A172 (cell line): ENCODE measurements at regions not wholly inside any gene's neighbourhood (a gene's known extent, or its start where the extent isn't known, plus 50 kb on each side); places are given as distances from the start of the nearest gene placed in this dataset.
A peak's percentile ranks its signal among the peaks of the same experiment; 100 is the strongest.

Experiments used
- DNase-seq: peaks from one replicate; pipeline ENCODE4 v3.0.0-alpha.2; 2015; ENCODE audit warnings: low spot score

DNA sequence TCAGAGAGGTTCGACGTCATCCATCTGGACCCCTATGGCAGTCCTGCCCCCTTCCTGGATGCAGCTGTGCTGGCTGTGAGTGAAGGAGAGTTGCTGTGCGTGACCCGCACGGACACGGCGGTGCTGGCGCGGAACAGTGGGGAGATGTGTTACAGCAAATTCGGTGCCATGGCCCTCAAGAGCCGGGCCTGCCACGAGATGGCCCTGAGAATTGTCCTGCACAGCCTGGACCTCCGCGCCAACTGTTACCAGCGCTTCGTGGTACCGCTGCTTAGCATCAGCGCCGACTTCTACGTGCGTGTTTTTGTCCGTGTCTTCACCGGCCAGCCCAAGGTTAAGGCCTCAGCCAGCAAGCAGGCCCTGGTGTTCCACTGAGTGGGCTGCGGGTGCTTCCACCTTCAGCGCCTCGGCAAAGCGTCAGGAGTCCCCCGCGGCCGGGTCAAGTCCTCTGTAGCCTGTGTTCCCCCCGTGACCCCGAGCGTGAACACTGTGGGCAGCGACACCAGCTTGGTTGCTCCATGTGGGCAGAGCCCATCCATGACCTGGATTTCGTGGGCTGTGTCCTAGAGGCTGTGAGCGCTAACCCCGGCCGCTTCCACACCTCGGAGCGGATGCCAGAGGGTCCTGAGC is 186.7 kb upstream of the SLITRK2 start:
- no peak for DNase-seq

GRCh38 chrX:145631461-145631951 is 186.1 kb upstream of the SLITRK2 start:
- no peak for DNase-seq

DNA sequence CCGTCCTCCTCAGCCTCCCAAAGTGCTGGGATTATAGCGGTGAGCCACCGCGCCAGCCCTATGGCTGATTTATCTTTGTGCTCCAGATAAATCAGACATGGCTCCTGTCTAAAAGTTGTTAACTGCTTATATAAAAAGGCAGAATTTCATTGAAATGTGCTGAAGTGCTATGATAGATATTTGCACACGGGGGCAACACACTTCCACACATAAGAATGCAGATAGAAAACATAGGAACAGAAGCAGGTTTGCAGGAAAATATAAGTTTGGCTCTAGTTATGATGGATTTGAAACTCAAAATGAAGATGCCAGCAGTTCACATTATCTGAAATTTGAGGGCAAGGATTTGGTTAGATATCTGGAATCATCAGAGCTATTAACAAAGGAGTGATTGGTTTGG is 163.1 kb upstream of the SLITRK2 start:
- DNase-seq = no peak

DNA sequence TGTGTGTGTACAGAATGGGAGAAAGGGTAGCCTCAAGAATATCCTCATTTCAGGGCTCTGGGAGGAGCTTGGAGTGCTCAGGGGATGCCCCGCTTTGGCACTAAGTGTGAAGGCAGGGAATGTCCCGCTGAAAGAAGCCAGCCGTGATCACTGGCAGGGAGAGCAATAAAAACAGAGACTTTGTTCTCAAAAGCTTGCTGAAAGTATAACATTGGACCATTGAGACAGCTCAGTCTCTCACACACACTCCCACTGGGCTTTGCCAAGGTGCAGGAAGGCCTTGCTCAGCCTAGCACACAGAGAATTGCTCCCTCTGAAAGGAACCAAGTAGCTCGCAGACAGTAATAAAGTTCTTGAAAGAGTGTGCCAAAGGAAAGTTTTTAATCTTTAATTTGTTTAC is 143.8 kb upstream of the SLITRK2 start:
- no peak for DNase-seq

GRCh38 chrX:145677109-145677817 is 140.4 kb upstream of the SLITRK2 start:
- DNase-seq = no peak

DNA sequence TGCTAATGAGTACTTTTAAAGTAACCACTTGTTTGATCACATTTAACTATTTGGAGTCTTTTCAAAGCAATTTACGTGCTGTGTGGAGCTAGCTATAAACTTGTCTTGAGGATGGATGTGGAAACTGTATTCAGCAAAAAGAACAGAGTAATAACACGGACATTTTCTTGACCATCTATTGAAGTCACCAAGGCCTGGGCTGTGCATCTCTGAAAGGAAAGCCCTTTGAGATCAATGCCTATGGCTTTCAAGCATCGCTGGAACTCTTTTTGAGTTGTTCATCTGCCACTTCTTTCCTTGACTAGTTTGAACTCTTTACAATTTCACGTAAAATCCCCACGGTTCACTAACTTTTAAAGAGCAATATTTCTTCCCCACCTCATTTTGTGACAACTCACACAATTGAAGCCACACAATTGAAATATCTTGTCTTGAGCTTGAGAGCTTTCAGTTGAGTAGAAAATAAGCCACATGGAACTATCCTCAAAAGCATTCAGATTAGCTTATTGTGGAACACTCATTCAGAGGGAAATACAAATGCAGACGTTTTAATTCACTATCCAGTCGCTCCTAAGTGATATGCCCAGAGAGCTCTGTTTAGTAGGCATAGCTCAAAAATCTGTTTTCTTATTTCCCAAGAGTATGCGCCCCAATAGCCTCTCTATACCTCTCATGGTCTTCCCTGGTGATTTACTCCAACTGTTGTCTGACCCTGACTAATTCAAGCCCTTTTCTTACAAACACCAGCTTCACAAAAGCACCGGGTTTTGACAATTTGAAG is 134.9 kb upstream of the SLITRK2 start:
- no peak for DNase-seq

- no peak for DNase-seq
Observed at GRCh38 chrX:145687146-145687545, 130.5 kb upstream of the SLITRK2 start.

GRCh38 chrX:145687707-145688106 is 129.9 kb upstream of the SLITRK2 start:
- DNase-seq = no peak

DNA sequence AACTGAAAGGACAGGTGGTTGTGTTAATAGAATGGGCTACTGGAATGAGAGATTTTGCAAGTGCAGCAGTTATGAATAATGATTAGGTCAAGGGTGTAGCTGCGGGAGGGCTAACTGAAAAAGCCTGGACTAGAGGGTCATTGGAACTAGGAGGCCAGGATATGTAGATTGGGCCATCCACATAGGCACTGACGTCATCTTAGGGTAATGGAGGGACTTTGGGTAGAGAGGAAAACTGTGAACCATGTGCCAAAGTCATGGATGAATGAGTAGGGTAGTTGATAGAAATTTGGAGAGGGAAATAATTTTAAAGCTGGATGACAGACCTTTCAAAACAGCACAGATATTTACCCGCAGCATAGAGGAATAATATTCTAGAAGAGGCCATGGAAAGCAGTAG is 123.6 kb upstream of the SLITRK2 start:
- DNase-seq = no peak

GRCh38 chrX:145715641-145716138 is 101.9 kb upstream of the SLITRK2 start:
- no peak for DNase-seq

- DNase-seq = no peak
Observed at GRCh38 chrX:145716226-145716625, 101.4 kb upstream of the SLITRK2 start.

DNA sequence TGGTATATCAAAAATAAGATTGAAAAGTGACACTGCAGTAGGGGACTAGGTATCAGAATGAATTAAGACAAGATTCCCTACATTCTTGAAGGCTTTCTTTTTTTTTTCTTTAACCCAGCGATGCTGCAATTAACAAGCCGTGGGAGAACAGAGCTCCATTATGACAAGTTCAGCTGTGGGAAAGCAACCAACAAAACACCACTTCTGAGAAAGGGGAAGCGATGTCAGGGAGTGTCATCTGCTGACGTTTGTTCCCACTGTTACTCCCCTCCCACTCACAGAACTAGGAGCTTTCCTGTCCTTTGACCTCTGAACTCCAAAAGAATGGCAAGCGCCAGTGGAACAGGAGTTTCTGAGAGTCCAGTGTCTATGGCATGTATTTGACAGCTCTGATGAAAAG is 90.2 kb upstream of the SLITRK2 start:
- no peak for DNase-seq

DNA sequence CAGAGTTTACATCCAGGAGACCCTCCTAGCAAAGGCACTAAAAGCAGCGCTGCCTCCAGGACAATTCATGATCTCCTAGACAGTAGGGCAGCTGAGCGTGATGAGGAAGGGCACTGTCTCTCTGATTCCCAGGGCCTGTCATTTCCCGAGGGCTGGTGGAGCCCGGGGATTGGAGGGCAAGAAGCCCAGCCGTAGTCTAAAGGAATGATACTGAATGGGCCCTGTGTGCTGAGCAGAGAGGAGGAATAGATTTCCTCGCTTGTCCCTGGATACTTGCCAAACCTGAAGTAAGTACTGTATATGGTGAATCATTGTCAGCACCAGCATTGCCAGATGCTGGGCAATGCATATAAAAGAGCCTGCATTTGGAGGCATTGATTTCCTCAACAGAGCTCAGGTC is 88.0 kb upstream of the SLITRK2 start:
- no peak for DNase-seq

GRCh38 chrX:145735036-145735435 is 82.6 kb upstream of the SLITRK2 start:
- DNase-seq = no peak

DNA sequence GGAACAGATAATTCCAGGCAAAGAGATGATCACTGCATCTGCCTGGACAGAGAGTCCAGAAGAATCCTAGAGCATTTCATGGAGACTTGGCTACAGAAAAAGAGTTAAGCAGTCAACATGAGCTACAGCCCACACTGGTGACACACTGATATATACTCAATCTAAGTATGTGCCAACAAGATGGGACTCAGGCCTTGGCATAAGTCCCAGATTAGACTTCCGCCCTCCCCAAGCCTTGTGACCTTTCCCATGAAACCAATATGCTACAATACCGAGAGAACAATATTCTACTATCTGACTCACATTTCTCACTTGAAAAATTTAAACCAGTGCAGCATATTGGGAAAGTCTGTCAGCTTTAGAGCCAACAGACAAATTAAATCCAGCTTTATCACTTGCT is 65.7 kb upstream of the SLITRK2 start:
- DNase-seq = peak; percentile 28
